GM12878 (cell line): ENCODE measurements at regions not wholly inside any gene's neighbourhood (a gene's known extent, or its start where the extent isn't known, plus 50 kb on each side); places are given as distances from the start of the nearest gene placed in this dataset.
A peak's percentile ranks its signal among the peaks of the same experiment; 100 is the strongest.

ENCODE experiments used
- ATAC-seq: fragments of 200-7000 bp; cut with Tn5 transposase; 3 replicates; pipeline ENCODE4 v1.9.1; 2020; ENCODE audit warnings: mild to moderate bottlenecking, moderate library complexity
- BruUV-seq: library from RNA; stranded (reverse); fragments of 400-500 nt; replicated peaks from 2 replicates; lab custom pipeline; 2021; lab: Mats Ljungman, UMichigan
- CTCF ChIA-PET: fragments of 300-600 bp; sonication (Branson Sonifier 250); formaldehyde crosslinking; extraction: SDS; loops from one replicate; lab custom pipeline; 2021; ENCODE audit warnings: inconsistent platforms; lab: Yijun Ruan, JAX
- POLR2A ChIA-PET: fragments of 350-600 bp; formaldehyde crosslinking; extraction: SDS; loops from one replicate; lab custom pipeline; 2021; ENCODE audit warnings: inconsistent platforms; lab: Charles Lee
- RAD21 ChIA-PET: fragments of 300-600 bp; sonication (Branson Sonifier 250); formaldehyde crosslinking; loops from one replicate; lab custom pipeline; 2023; ENCODE audit warnings: antibody characterized with exemption; ENCODE audit not compliant: unreplicated experiment; lab: Charles Lee
- SMC1A ChIA-PET: fragments of 300-600 bp; sonication (Branson Sonifier 250); formaldehyde crosslinking; loops from one replicate; lab custom pipeline; 2023; ENCODE audit not compliant: unreplicated experiment, uncharacterized antibody; lab: Charles Lee
- DNase-seq: peaks from one replicate; pipeline ENCODE4 v3.0.0-alpha.2; 2011; ENCODE audit warnings: low read depth, low spot score
- FAIRE-seq: peaks from 3 replicates; lab custom pipeline; 2011; peaks lifted over from hg19 to GRCh38; lab: Jason Lieb, UNC
- H2AFZ ChIP-seq: 2 replicates; pipeline ENCODE4 v1.6.0; 2011; ENCODE audit warnings: low read depth, low read length, control low read depth; ENCODE audit not compliant: control insufficient read depth
- H3K27ac ChIP-seq: 2 replicates; pipeline ENCODE4 v1.5.1; 2011; ENCODE audit warnings: control low read depth; ENCODE audit not compliant: control insufficient read depth, insufficient read depth
- H3K27me3 ChIP-seq, 2 experiments: replicated peaks in 1 of 2; 2 replicates each; pipeline versions ENCODE4 v1.6.0 to v1.6.1; 2011; ENCODE audit warnings: low read length in 1 of 2; ENCODE audit not compliant: control insufficient read depth in 2 of 2, insufficient read depth in 2 of 2
- H3K36me3 ChIP-seq, 2 experiments: 2 replicates each; pipeline ENCODE4 v1.5.1; 2011; ENCODE audit warnings: low read length in 1 of 2; ENCODE audit not compliant: control insufficient read depth in 2 of 2, insufficient read depth in 2 of 2
- H3K4me1 ChIP-seq: 2 replicates; pipeline ENCODE4 v1.6.1; 2011; ENCODE audit warnings: mild to moderate bottlenecking, low read length, moderate library complexity, mixed read lengths; ENCODE audit not compliant: control insufficient read depth, insufficient read depth
- H3K4me2 ChIP-seq: 2 replicates; pipeline ENCODE4 v1.6.0; 2011; ENCODE audit warnings: control low read depth; ENCODE audit not compliant: control insufficient read depth, insufficient read depth
- H3K4me3 ChIP-seq: fragments of 200-600 bp; sonication (generic); 2 replicates; pipeline ENCODE4 v1.5.1; 2016
- H3K79me2 ChIP-seq: 2 replicates; pipeline ENCODE4 v1.6.0; 2011; ENCODE audit warnings: low read length; ENCODE audit not compliant: control insufficient read depth, insufficient read depth
- H3K9ac ChIP-seq: 2 replicates; pipeline ENCODE4 v1.8.0; 2011; ENCODE audit warnings: low read length, control low read depth, mixed read lengths; ENCODE audit not compliant: control insufficient read depth, insufficient read depth
- H3K9me3 ChIP-seq: replicated peaks from 3 replicates; pipeline ENCODE4 v1.5.1; 2011; ENCODE audit warnings: mild to moderate bottlenecking, low read length; ENCODE audit not compliant: control insufficient read depth, insufficient read depth
- H4K20me1 ChIP-seq: 2 replicates; pipeline ENCODE4 v1.6.0; 2011; ENCODE audit not compliant: control insufficient read depth, insufficient read depth
- ESRRA ChIP-seq: IDR thresholded peaks from 2 replicates; pipeline ENCODE4 v1.6.1; 2012; ENCODE audit warnings: mild to moderate bottlenecking, low read length, improper control_type of control experiment
- HDAC2 ChIP-seq: fragments of 200-600 bp; sonication (generic); IDR thresholded peaks from 2 replicates; pipeline ENCODE4 v1.6.1; 2017
- NFYA ChIP-seq: IDR thresholded peaks from 2 replicates; pipeline ENCODE4 v1.6.1; 2011; ENCODE audit warnings: low read depth, mild to moderate bottlenecking, low read length, improper control_type of control experiment, borderline replicate concordance
- RAD21 ChIP-seq: IDR thresholded peaks from 2 replicates; pipeline ENCODE4 v1.6.1; 2011; ENCODE audit warnings: mild to moderate bottlenecking, low read depth, low read length, moderate library complexity; ENCODE audit not compliant: insufficient read depth
- WGBS: methylation state at CpG from one replicate; pipeline ENCODE4 v1.1.6; 2016; ENCODE audit warnings: low lambda C conversion rate; ENCODE audit not compliant: insufficient replicate concordance, insufficient coverage; ENCODE audit errors: missing lambda C conversion rate; 5-methylcytosine and 5-hydroxymethylcytosine counted together
- in situ Hi-C: fragments of 300-500 bp; cut with MboI; formaldehyde crosslinking; loops from 9 replicates; pipeline ENCODE4 v1.14.3; 2018; ENCODE audit warnings: mixed read lengths
- intact Hi-C: fragments of 100-400 bp; cut with micrococcal nuclease; formaldehyde crosslinking; loops from one replicate; pipeline ENCODE4 v1.14.2; 2022; ENCODE audit not compliant: unreplicated experiment
- TF ChIP-seq, protein P1 (sequence below): fragments of 150-350 bp; IDR thresholded peaks from 2 replicates; pipeline ENCODE4 v1.6.1; 2014; ENCODE audit warnings: mild to moderate bottlenecking, low read depth, low read length

DNA sequence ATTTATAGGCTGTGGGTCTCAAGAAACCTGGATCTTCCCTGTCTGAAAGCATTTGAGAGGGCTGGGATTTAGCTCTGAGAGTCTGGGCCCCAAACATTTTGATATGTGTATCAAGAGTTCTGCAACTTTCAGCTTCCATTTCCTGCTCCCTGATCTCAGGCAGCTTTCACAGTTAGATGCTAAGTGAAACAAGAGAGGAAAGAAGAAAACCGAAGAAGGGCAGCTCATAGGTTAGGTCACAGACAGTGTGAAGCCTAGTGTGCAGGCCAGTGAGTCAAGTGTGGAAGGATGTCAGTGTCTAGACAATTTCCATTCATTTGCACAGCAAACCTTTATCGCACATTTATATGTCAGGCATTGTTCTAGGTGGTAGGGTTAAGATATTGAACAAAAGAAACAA lies 173.6 kb upstream of the PROK2 start (continued):
- TF ChIP-seq, protein P1, sequence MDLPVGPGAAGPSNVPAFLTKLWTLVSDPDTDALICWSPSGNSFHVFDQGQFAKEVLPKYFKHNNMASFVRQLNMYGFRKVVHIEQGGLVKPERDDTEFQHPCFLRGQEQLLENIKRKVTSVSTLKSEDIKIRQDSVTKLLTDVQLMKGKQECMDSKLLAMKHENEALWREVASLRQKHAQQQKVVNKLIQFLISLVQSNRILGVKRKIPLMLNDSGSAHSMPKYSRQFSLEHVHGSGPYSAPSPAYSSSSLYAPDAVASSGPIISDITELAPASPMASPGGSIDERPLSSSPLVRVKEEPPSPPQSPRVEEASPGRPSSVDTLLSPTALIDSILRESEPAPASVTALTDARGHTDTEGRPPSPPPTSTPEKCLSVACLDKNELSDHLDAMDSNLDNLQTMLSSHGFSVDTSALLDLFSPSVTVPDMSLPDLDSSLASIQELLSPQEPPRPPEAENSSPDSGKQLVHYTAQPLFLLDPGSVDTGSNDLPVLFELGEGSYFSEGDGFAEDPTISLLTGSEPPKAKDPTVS: no peak
- TF ChIP-seq NFYA: no peak
- TF ChIP-seq ESRRA: no peak

DNA sequence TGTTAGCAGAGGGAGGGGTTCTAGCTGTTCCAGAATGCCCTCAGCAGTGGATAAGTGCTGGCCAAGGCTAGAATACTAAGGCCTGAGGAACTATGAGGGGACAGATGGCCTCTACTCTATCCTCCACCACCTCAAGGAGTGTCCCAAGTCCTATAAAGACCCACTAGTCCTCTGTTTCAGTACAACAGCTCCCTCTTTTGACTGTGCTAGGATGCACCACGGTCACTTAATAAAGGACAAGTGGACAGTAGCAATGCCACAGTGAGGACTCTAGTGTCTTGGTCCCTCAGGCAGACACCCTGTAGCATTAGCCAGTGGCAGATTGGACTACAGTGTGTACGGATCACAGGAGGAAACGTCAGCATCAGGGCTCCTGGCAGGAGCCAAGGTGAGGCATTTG lies 171.8 kb upstream of the PROK2 start:
- H3K4me1 ChIP-seq: peaks cover 22% of the 10 kb centered on the region
- RAD21 ChIA-PET: interaction anchor here (1.3 to 3.9 kb wide), 6 partner anchors 21 to 865 kb away, joined by 4 to 21 read pairs (median 10); no protein-coding TSS in a partner anchor
- 95% methylated on average over 3 of the region's 3 CpGs for WGBS
- TF ChIP-seq RAD21 (peak; percentile 19; the same call in 1 of the 2 replicates), HDAC2 (no peak)
- H3K4me2 ChIP-seq: no peak overlapping the region
- H3K36me3 ChIP-seq: no peaks in the 10 kb centered on the region
- no TSS peak for BruUV-seq
- intact Hi-C loops (loop anchor here (5.0 to 10.0 kb wide), 4 partner anchors 121 to 488 kb away; partner anchors contain the start of gene RYBP), in situ Hi-C loops (no loop called here)
- peak; percentile 38 for FAIRE-seq
- no peaks in the 10 kb centered on the region for H3K79me2 ChIP-seq
- H3K9ac ChIP-seq: no peak overlapping the region
- CTCF ChIA-PET: interaction anchor here (0.6 to 1.7 kb wide), 13 partner anchors 8 to 726 kb away, joined by 3 to 9 read pairs (median 3); no protein-coding TSS in a partner anchor
- H2AFZ ChIP-seq: no peak overlapping the region
- H3K27me3 ChIP-seq: no peaks in the 10 kb centered on the region
- no peak overlapping the region for H3K27ac ChIP-seq
- H3K4me3 ChIP-seq: no peak overlapping the region
- SMC1A ChIA-PET: interaction anchor here (1.1 to 5.4 kb wide), 8 partner anchors 21 to 889 kb away, joined by 4 to 32 read pairs (median 13); no protein-coding TSS in a partner anchor
- ATAC-seq: peak; percentile 25
- no peaks in the 10 kb centered on the region; the same call in 2 of the 3 replicates for H3K9me3 ChIP-seq
- POLR2A ChIA-PET: interaction anchor here (1.4 kb wide), 1 partner anchor 9 kb away, joined by 3 read pairs; no protein-coding TSS in a partner anchor
- no peaks in the 10 kb centered on the region for H4K20me1 ChIP-seq
- DNase-seq: no peak
